CD4-positive, alpha-beta T cell (primary cell): ENCODE measurements at regions not wholly inside any gene's neighbourhood (a gene's known extent, or its start where the extent isn't known, plus 50 kb on each side); places are given as distances from the start of the nearest gene placed in this dataset.

Experiments used
- ATAC-seq: fragments of 200-7000 bp; cut with Tn5 transposase; one replicate; pipeline ENCODE4 v1.10.0; 2022; ENCODE audit warnings: mild to moderate bottlenecking; ENCODE audit not compliant: poor library complexity
- CTCF ChIA-PET: fragments of 350-600 bp; sonication (Branson Sonifier 250); formaldehyde crosslinking; loops from one replicate; lab custom pipeline; 2021; ENCODE audit warnings: antibody characterized with exemption, inconsistent platforms; lab: Charles Lee
- POLR2A ChIA-PET: fragments of 350-600 bp; sonication (Branson Sonifier 250); formaldehyde crosslinking; loops from one replicate; lab custom pipeline; 2021; ENCODE audit warnings: antibody characterized with exemption, inconsistent platforms; lab: Charles Lee
- DNase-seq, 14 experiments: peaks; one replicate each; pipeline ENCODE4 v3.0.0-alpha.2; 2013 to 2020; ENCODE audit warnings: mixed read lengths in 2 of 14
- H3K27ac ChIP-seq, 2 donors: one replicate each; pipeline versions ENCODE4 v1.5.1 to v1.7.0; 2013; ENCODE audit warnings: low read length in 2 of 2, low read depth in 1 of 2, mild to moderate bottlenecking in 1 of 2
- H3K27me3 ChIP-seq, 2 experiments: 1 replicate in 1 of 2; 2 replicates in 1 of 2; pipeline versions ENCODE4 v1.6.1 to v1.7.0; 2013; ENCODE audit warnings: low read length in 2 of 2, control low read depth in 1 of 2, mild to moderate bottlenecking in 1 of 2, moderate library complexity in 1 of 2; ENCODE audit not compliant: insufficient read depth in 2 of 2, control insufficient read depth in 1 of 2
- H3K36me3 ChIP-seq: one replicate; pipeline ENCODE4 v1.6.1; 2013; ENCODE audit warnings: low read length, control low read depth; ENCODE audit not compliant: insufficient read depth
- H3K4me1 ChIP-seq: one replicate; pipeline ENCODE4 v1.6.1; 2013; ENCODE audit warnings: low read length, control low read depth; ENCODE audit not compliant: insufficient read depth
- H3K4me3 ChIP-seq: one replicate; pipeline ENCODE4 v1.5.1; 2013; ENCODE audit warnings: mild to moderate bottlenecking, low read length, moderate library complexity
- H3K9me3 ChIP-seq, 2 experiments: 1 replicate in 1 of 2; 2 replicates in 1 of 2; pipeline versions ENCODE4 v1.6.1 to v1.7.0; 2013; ENCODE audit warnings: low read length in 2 of 2, mild to moderate bottlenecking in 2 of 2, control low read depth in 1 of 2, moderate library complexity in 1 of 2; ENCODE audit not compliant: control insufficient read depth in 1 of 2, insufficient read depth in 1 of 2
- H3K27ac Mint-ChIP-seq: one replicate; pipeline ENCODE4 v1.8.0; 2020; ENCODE audit warnings: mixed read lengths
- H3K27me3 Mint-ChIP-seq: one replicate; pipeline ENCODE4 v1.8.0; 2021; ENCODE audit warnings: mixed read lengths
- H3K36me3 Mint-ChIP-seq: one replicate; pipeline ENCODE4 v1.8.0; 2021; ENCODE audit warnings: low read depth, mixed read lengths
- H3K4me1 Mint-ChIP-seq: one replicate; pipeline ENCODE4 v1.8.0; 2021; ENCODE audit warnings: low read depth, mixed read lengths
- H3K4me3 Mint-ChIP-seq: one replicate; pipeline ENCODE4 v1.8.0; 2020; ENCODE audit warnings: mild to moderate bottlenecking, mixed read lengths
- H3K9me3 Mint-ChIP-seq: one replicate; pipeline ENCODE4 v1.8.0; 2020; ENCODE audit warnings: mixed read lengths
- intact Hi-C, 2 experiments: fragments of 100-400 bp; cut with DNase I in 1 of 2; cut with micrococcal nuclease in 1 of 2; formaldehyde crosslinking; loops; one replicate each; pipeline versions ENCODE4 v1.15.1 to v1.9.0; 2023 to 2025; cut with DNase I, micrococcal nuclease
- TF ChIP-seq, protein P1 (sequence below): fragments of 200-600 bp; IDR thresholded peaks from one replicate; pipeline ENCODE4 v1.8.0; 2022; ENCODE audit warnings: antibody characterized with exemption, mild to moderate bottlenecking

DNA sequence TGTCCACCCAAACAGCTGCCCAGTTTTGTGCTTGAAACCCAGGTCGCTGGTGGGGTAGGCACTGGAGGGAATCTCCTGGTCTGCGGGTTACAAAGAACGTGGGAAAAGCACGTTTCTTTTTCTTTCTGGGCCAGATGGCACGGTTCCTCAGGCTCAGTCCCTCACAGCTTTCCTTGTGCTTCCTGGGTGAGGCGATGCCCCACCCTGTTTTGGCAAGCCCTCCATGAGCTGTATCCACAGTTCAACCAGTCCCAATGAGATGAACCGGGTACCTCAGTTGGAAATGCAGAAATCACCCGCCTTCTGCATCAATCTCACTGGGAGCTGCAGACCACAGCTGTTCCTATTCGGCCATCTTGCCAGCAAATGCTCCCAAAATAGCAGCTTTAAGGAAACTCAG, 51.4 kb upstream of the TMTC2 start:
- Mint-ChIP-seq H3K36me3 (no peaks in the 10 kb centered on the region), H3K9me3 (peaks cover 2% of the 10 kb centered on the region), H3K27ac (no peak overlapping the region), H3K4me1 (no peaks in the 10 kb centered on the region), H3K4me3 (no peak overlapping the region), H3K27me3 (peaks cover 4% of the 10 kb centered on the region)
- Histone ChIP-seq H3K27me3 (no peaks in the 10 kb centered on the region), H3K36me3 (no peaks in the 10 kb centered on the region), H3K27ac (no peak overlapping the region), H3K4me1 (no peaks in the 10 kb centered on the region), H3K9me3 (peaks cover 0 to 8% of the 10 kb centered on the region in 2 experiments), H3K4me3 (no peak overlapping the region)
- ATAC-seq: no peak
- no peak for DNase-seq
- ChIA-PET CTCF (no interaction called here), POLR2A (no interaction called here)
- intact Hi-C loops: no loop called here
- TF ChIP-seq, protein P1, sequence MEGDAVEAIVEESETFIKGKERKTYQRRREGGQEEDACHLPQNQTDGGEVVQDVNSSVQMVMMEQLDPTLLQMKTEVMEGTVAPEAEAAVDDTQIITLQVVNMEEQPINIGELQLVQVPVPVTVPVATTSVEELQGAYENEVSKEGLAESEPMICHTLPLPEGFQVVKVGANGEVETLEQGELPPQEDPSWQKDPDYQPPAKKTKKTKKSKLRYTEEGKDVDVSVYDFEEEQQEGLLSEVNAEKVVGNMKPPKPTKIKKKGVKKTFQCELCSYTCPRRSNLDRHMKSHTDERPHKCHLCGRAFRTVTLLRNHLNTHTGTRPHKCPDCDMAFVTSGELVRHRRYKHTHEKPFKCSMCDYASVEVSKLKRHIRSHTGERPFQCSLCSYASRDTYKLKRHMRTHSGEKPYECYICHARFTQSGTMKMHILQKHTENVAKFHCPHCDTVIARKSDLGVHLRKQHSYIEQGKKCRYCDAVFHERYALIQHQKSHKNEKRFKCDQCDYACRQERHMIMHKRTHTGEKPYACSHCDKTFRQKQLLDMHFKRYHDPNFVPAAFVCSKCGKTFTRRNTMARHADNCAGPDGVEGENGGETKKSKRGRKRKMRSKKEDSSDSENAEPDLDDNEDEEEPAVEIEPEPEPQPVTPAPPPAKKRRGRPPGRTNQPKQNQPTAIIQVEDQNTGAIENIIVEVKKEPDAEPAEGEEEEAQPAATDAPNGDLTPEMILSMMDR: no peak
